SK-N-SH (cell line): ENCODE measurements at regions not wholly inside any gene's neighbourhood (a gene's known extent, or its start where the extent isn't known, plus 50 kb on each side); places are given as distances from the start of the nearest gene placed in this dataset.

Experiments
- CTCF ChIA-PET: fragments of 300-600, 350-600 bp; formaldehyde crosslinking; extraction: SDS; loops from one replicate; lab custom pipeline; 2021; lab: Yijun Ruan, JAX
- POLR2A ChIA-PET: fragments of 350-600 bp; sonication (Branson Sonifier 250); formaldehyde crosslinking; extraction: SDS; loops from one replicate; lab custom pipeline; 2020; ENCODE audit warnings: antibody characterized with exemption, inconsistent platforms; lab: Yijun Ruan, JAX
- DNase-seq: peaks from one replicate; pipeline ENCODE4 v3.0.0; 2012
- H2AFZ ChIP-seq: fragments of 200-600 bp; sonication (generic); 2 replicates; pipeline ENCODE4 v1.8.1; 2016; ENCODE audit warnings: antibody characterized with exemption, mild to moderate bottlenecking, low read depth
- H3F3A ChIP-seq: fragments of 200-600 bp; sonication (generic); replicated peaks from 2 replicates; pipeline ENCODE3; 2016; ENCODE audit warnings: antibody characterized with exemption, mild to moderate bottlenecking; ENCODE audit not compliant: insufficient read depth
- H3K27ac ChIP-seq, 2 experiments: fragments of 200-500 bp in 1 of 2; fragments of 200-600 bp in 1 of 2; sonication (Bioruptor generic) in 1 of 2; sonication (generic), shearing (Covaris generic) in 1 of 2; 2 replicates each; pipeline versions ENCODE4 v1.5.1 to v1.6.1; 2014 to 2016; ENCODE audit warnings: low read depth in 2 of 2, inconsistent platforms in 1 of 2, low read length in 1 of 2, mild to moderate bottlenecking in 1 of 2, mixed read lengths in 1 of 2
- H3K27me3 ChIP-seq: fragments of 200-600 bp; sonication (generic), shearing (Covaris generic); 2 replicates; pipeline ENCODE4 v1.6.1; 2016; ENCODE audit warnings: mixed run types; ENCODE audit not compliant: insufficient read depth
- H3K36me3 ChIP-seq, 2 experiments: fragments of 200-500 bp in 1 of 2; fragments of 200-600 bp in 1 of 2; sonication (Bioruptor generic) in 1 of 2; sonication (generic) in 1 of 2; replicated peaks in 1 of 2; 2 replicates each; pipeline versions ENCODE3 to v1.5.1; 2014 to 2016; ENCODE audit warnings: low read length in 1 of 2, mild to moderate bottlenecking in 1 of 2; ENCODE audit not compliant: insufficient read depth in 2 of 2, control insufficient read depth in 1 of 2
- H3K4me1 ChIP-seq, 2 experiments: fragments of 200-500 bp in 1 of 2; fragments of 200-600 bp in 1 of 2; sonication (Bioruptor generic) in 1 of 2; sonication (generic), shearing (Covaris generic) in 1 of 2; 2 replicates each; pipeline versions ENCODE4 v1.5.1 to v1.6.1; 2014 to 2016; ENCODE audit warnings: low read depth in 1 of 2, low read length in 1 of 2, mixed run types in 1 of 2; ENCODE audit not compliant: insufficient read depth in 2 of 2, control insufficient read depth in 1 of 2
- H3K4me2 ChIP-seq: fragments of 200-600 bp; sonication (generic), shearing (Covaris generic); 2 replicates; pipeline ENCODE4 v1.6.1; 2017; ENCODE audit warnings: mixed run types
- H3K4me3 ChIP-seq, 2 experiments: fragments of 200-500 bp in 1 of 2; fragments of 200-600 bp in 1 of 2; sonication (Bioruptor generic) in 1 of 2; sonication (generic), shearing (Covaris generic) in 1 of 2; 2 replicates each; pipeline versions ENCODE4 v1.5.1 to v1.8.1; 2014 to 2016; ENCODE audit warnings: low read depth in 2 of 2, inconsistent platforms in 1 of 2, low read length in 1 of 2, mild to moderate bottlenecking in 1 of 2, mixed read lengths in 1 of 2, moderate library complexity in 1 of 2
- H3K79me2 ChIP-seq: fragments of 200-600 bp; sonication (generic); 2 replicates; pipeline ENCODE4 v1.8.1; 2017; ENCODE audit warnings: mild to moderate bottlenecking; ENCODE audit not compliant: insufficient read depth
- H3K9ac ChIP-seq: fragments of 200-600 bp; sonication (generic); 2 replicates; pipeline ENCODE4 v1.6.1; 2017; ENCODE audit warnings: mixed run types
- H3K9me2 ChIP-seq: fragments of 200-600 bp; sonication (generic); 2 replicates; pipeline ENCODE4 v1.6.1; 2017; ENCODE audit warnings: mixed run types
- H3K9me3 ChIP-seq: fragments of 200-600 bp; sonication (generic); 2 replicates; pipeline ENCODE4 v1.6.1; 2017; ENCODE audit warnings: mixed run types, mild to moderate bottlenecking, moderate library complexity
- H4K20me1 ChIP-seq: fragments of 200-600 bp; sonication (generic); 2 replicates; pipeline ENCODE4 v1.6.1; 2017; ENCODE audit warnings: mild to moderate bottlenecking, mixed run types; ENCODE audit not compliant: insufficient read depth
- CHD2 ChIP-seq: fragments of 150-350 bp; IDR thresholded peaks from 2 replicates; pipeline ENCODE4 v1.6.1; 2018; ENCODE audit warnings: low read length; ENCODE audit not compliant: partially characterized antibody
- ELF1 ChIP-seq: IDR thresholded peaks from 2 replicates; pipeline ENCODE4 v1.4.0; 2012
- EP300 ChIP-seq, 2 experiments: IDR thresholded peaks; 2 replicates each; pipeline versions ENCODE4 v1.4.0 to v1.6.1; 2012; ENCODE audit warnings: borderline replicate concordance in 1 of 2, low read depth in 1 of 2, low read length in 1 of 2
- EZH2phosphoT487 ChIP-seq: fragments of 200-600 bp; sonication (generic); IDR thresholded peaks from 2 replicates; pipeline ENCODE4 v1.6.1; 2017; ENCODE audit warnings: low read depth, mixed run types, mild to moderate bottlenecking, antibody characterized with exemption, moderate library complexity, borderline replicate concordance
- FOXM1 ChIP-seq: IDR thresholded peaks from 2 replicates; pipeline ENCODE4 v1.4.0; 2012; ENCODE audit warnings: low read depth, mild to moderate bottlenecking
- GABPA ChIP-seq: IDR thresholded peaks from 2 replicates; pipeline ENCODE4 v1.4.0; 2012; ENCODE audit warnings: low read depth, mild to moderate bottlenecking
- IRF3 ChIP-seq: fragments of 150-350 bp; IDR thresholded peaks from 2 replicates; pipeline ENCODE4 v1.6.1; 2016; ENCODE audit warnings: mild to moderate bottlenecking, low read depth, low read length
- JUND ChIP-seq: IDR thresholded peaks from 2 replicates; pipeline ENCODE4 v1.4.0; 2012
- MAX ChIP-seq: IDR thresholded peaks from 2 replicates; pipeline ENCODE4 v1.4.0; 2012; ENCODE audit warnings: low read depth
- MXI1 ChIP-seq: IDR thresholded peaks from 2 replicates; pipeline ENCODE4 v1.6.1; 2012; ENCODE audit warnings: mild to moderate bottlenecking, low read depth, low read length, improper control_type of control experiment
- NFIC ChIP-seq: IDR thresholded peaks from 2 replicates; pipeline ENCODE4 v1.4.0; 2012; ENCODE audit warnings: borderline replicate concordance
- PBX3 ChIP-seq: IDR thresholded peaks from 2 replicates; pipeline ENCODE4; 2012
- POLR2AphosphoS5 ChIP-seq: IDR thresholded peaks from 2 replicates; pipeline ENCODE4 v1.6.1; 2012; ENCODE audit warnings: low read depth, low read length
- RAD21 ChIP-seq: IDR thresholded peaks from 2 replicates; pipeline ENCODE4 v1.6.1; 2012; ENCODE audit warnings: mild to moderate bottlenecking, low read length
- RXRA ChIP-seq: IDR thresholded peaks from 2 replicates; pipeline ENCODE4 v1.4.0; 2012; ENCODE audit warnings: low read depth, mild to moderate bottlenecking, borderline replicate concordance
- SIN3A ChIP-seq: IDR thresholded peaks from 2 replicates; pipeline ENCODE4 v1.6.1; 2012; ENCODE audit warnings: low read depth, mild to moderate bottlenecking, low read length, moderate library complexity, borderline replicate concordance
- TCF12 ChIP-seq: IDR thresholded peaks from 2 replicates; pipeline ENCODE4 v1.4.0; 2012
- USF1 ChIP-seq: IDR thresholded peaks from 2 replicates; pipeline ENCODE4 v1.4.0; 2012; ENCODE audit warnings: low read depth, borderline replicate concordance
- ZBTB33 ChIP-seq: IDR thresholded peaks from 2 replicates; pipeline ENCODE4 v1.4.0; 2012; ENCODE audit warnings: low read depth, borderline replicate concordance
- WGBS: methylation state at CpG from one replicate; pipeline ENCODE4 v1.1.6; 2017; ENCODE audit warnings: low lambda C conversion rate; 5-methylcytosine and 5-hydroxymethylcytosine counted together

GRCh38 chr4:126992910-126993309 lies 639.8 kb upstream of the INTU start:
- Histone ChIP-seq H2AFZ (no peak overlapping the region), H3K79me2 (no peaks in the 10 kb centered on the region), H3K9ac (no peak overlapping the region), H3K4me1 (no peaks in the 10 kb centered on the region; a peak in 1 of 4 replicates), H3K9me3 (no peaks in the 10 kb centered on the region)
- DNase-seq: no peak
- 93% methylated on average over 1 of the region's 1 CpG for WGBS
- TF ChIP-seq EP300 (IDR thresholded peaks at IDR 0.05; ENCODE audit: borderline replicate concordance in 1 of 2, low read depth in 1 of 2, low read length in 1 of 2) (no peak), PBX3 (no peak), GABPA (no peak), ZBTB33 (no peak), MAX (no peak), JUND (no peak), RAD21 (no peak), SIN3A (no peak), NFIC (no peak), POLR2AphosphoS5 (no peak), EZH2phosphoT487 (no peak), CHD2 (no peak), FOXM1 (no peak), IRF3 (no peak), TCF12 (no peak)
- TF ChIP-seq, all 33 proteins: peak for 0
- Histone ChIP-seq H3K4me2 (no peak overlapping the region), H4K20me1 (no peaks in the 10 kb centered on the region), H3K36me3 (no peaks in the 10 kb centered on the region), H3K4me3 (no peak overlapping the region), H3K27ac (no peak overlapping the region), H3K9me2 (no peaks in the 10 kb centered on the region), H3F3A (no peaks in the 10 kb centered on the region), H3K27me3 (no peaks in the 10 kb centered on the region)
- CTCF ChIA-PET: no interaction called here
- POLR2A ChIA-PET: no interaction called here

- Histone ChIP-seq H3K9me2 (no peaks in the 10 kb centered on the region), H3F3A (no peaks in the 10 kb centered on the region), H3K4me2 (no peak overlapping the region), H3K4me3 (no peak overlapping the region), H3K36me3 (no peaks in the 10 kb centered on the region), H2AFZ (no peak overlapping the region), H3K27me3 (no peaks in the 10 kb centered on the region), H3K4me1 (no peaks in the 10 kb centered on the region; a peak in 1 of 4 replicates), H3K79me2 (no peaks in the 10 kb centered on the region), H3K27ac (no peak overlapping the region), H4K20me1 (no peaks in the 10 kb centered on the region), H3K9me3 (no peaks in the 10 kb centered on the region), H3K9ac (no peak overlapping the region)
- 60% methylated on average over 1 of the region's 1 CpG for WGBS
- ChIA-PET CTCF (no interaction called here), POLR2A (no interaction called here)
- TF ChIP-seq EZH2phosphoT487 (no peak), EP300 (IDR thresholded peaks at IDR 0.05; ENCODE audit: borderline replicate concordance in 1 of 2, low read depth in 1 of 2, low read length in 1 of 2) (no peak), RXRA (no peak), MXI1 (no peak), PBX3 (no peak), USF1 (no peak), FOXM1 (no peak), ELF1 (no peak)
- DNase-seq: no peak
These were observed 639.4 kb upstream of the INTU start for GRCh38 chr4:126993351-126993750.
